ENCODE measurements at regions not wholly inside any gene's neighbourhood (a gene's known extent, or its start where the extent isn't known, plus 50 kb on each side); places are given as distances from the start of the nearest gene placed in this dataset.
"Not testable (repeated sequence)": the region's sequence is repeated elsewhere in the genome, so short reads cannot be mapped to it uniquely, and the experiment has no call there.

DNA sequence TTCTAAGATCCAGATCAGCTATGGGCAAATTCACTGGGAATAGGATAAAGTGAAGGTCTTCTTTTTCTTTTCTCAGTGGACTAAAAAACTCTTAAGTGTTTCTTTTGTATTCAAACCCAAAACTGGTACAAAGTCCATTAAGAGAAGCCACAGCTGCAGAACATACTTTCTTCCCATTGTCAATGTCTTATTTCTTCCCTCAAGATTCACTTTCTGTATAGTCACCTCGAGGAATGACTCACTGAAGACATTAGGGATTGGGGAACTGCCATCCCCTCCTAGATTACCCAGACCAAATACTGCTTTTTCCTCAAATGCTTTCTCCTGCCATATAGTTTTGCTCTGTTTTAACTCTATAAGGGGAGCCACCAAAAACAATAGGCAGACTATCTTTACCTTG lies 117.4 kb upstream of the SYT13 start:
- TF ChIP-seq, protein P1, sequence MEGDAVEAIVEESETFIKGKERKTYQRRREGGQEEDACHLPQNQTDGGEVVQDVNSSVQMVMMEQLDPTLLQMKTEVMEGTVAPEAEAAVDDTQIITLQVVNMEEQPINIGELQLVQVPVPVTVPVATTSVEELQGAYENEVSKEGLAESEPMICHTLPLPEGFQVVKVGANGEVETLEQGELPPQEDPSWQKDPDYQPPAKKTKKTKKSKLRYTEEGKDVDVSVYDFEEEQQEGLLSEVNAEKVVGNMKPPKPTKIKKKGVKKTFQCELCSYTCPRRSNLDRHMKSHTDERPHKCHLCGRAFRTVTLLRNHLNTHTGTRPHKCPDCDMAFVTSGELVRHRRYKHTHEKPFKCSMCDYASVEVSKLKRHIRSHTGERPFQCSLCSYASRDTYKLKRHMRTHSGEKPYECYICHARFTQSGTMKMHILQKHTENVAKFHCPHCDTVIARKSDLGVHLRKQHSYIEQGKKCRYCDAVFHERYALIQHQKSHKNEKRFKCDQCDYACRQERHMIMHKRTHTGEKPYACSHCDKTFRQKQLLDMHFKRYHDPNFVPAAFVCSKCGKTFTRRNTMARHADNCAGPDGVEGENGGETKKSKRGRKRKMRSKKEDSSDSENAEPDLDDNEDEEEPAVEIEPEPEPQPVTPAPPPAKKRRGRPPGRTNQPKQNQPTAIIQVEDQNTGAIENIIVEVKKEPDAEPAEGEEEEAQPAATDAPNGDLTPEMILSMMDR (conservative IDR thresholded peaks at IDR 0.05) = not testable (repeated sequence)
- not testable (repeated sequence) for TF ChIP-seq EZH2 (IDR thresholded peaks at IDR 0.05; ENCODE audit: low read depth)

Measured in PC-9 (cell line).